ENCODE measurements at regions not wholly inside any gene's neighbourhood (a gene's known extent, or its start where the extent isn't known, plus 50 kb on each side); places are given as distances from the start of the nearest gene placed in this dataset.
"Not testable (repeated sequence)": the region's sequence is repeated elsewhere in the genome, so short reads cannot be mapped to it uniquely, and the experiment has no call there.

GRCh38 chr4:186846426-186846825 is 122.8 kb upstream of the FAT1 start:
- in situ Hi-C loops (cut with MboI; ENCODE audit: low sequenced_read_pairs): no loop called here
- Histone ChIP-seq H3K4me3 (no peak overlapping the region), H3K9me3 (no peaks in the 10 kb centered on the region), H3K36me3 (replicated peaks) (no peaks in the 10 kb centered on the region), H3K4me1 (peaks cover 8% of the 10 kb centered on the region), H3K27me3 (ENCODE audit: low read depth) (no peaks in the 10 kb centered on the region)
- no peak for DNase-seq (ENCODE audit: low spot score in 2 of 2)

- in situ Hi-C loops (cut with MboI; ENCODE audit: low sequenced_read_pairs); H3K36me3 ChIP-seq (replicated peaks); H3K4me3 ChIP-seq; DNase-seq (ENCODE audit: low spot score in 2 of 2); H3K27me3 ChIP-seq (ENCODE audit: low read depth); H3K4me1 ChIP-seq; H3K9me3 ChIP-seq: not testable (repeated sequence)
Observed at GRCh38 chr4:186847429-186848131, 123.9 kb upstream of the FAT1 start.

- no peaks in the 10 kb centered on the region; the same call in 1 of the 2 replicates for H3K36me3 ChIP-seq (replicated peaks)
- in situ Hi-C loops (cut with MboI; ENCODE audit: low sequenced_read_pairs): no loop called here
- DNase-seq (ENCODE audit: low spot score in 2 of 2): no peak
Observed at GRCh38 chr4:186848437-186848836, 124.8 kb upstream of the FAT1 start.

GRCh38 chr4:186851291-186852072 is 127.8 kb upstream of the FAT1 start:
- Histone ChIP-seq H3K4me1 (no peaks in the 10 kb centered on the region), H3K9me3 (no peaks in the 10 kb centered on the region), H3K4me3 (no peak overlapping the region), H3K36me3 (replicated peaks) (no peaks in the 10 kb centered on the region; the same call in 1 of the 2 replicates), H3K27me3 (ENCODE audit: low read depth) (no peaks in the 10 kb centered on the region)
- no peak for DNase-seq (ENCODE audit: low spot score in 2 of 2)
- in situ Hi-C loops (cut with MboI; ENCODE audit: low sequenced_read_pairs): no loop called here

More at GRCh38 chr4:186848437-186848836, 124.8 kb upstream of the FAT1 start:
- Histone ChIP-seq H3K4me3 (no peak overlapping the region), H3K27me3 (ENCODE audit: low read depth) (no peaks in the 10 kb centered on the region), H3K4me1 (peaks cover 8% of the 10 kb centered on the region), H3K9me3 (no peaks in the 10 kb centered on the region)

- no peak for DNase-seq (ENCODE audit: low spot score in 2 of 2)
- Histone ChIP-seq H3K36me3 (replicated peaks) (no peaks in the 10 kb centered on the region; the same call in 1 of the 2 replicates), H3K4me1 (no peaks in the 10 kb centered on the region), H3K9me3 (no peaks in the 10 kb centered on the region), H3K27me3 (ENCODE audit: low read depth) (no peaks in the 10 kb centered on the region), H3K4me3 (no peak overlapping the region)
- in situ Hi-C loops (cut with MboI; ENCODE audit: low sequenced_read_pairs): no loop called here
Observed at GRCh38 chr4:186852073-186852420, 128.4 kb upstream of the FAT1 start.

- no peaks in the 10 kb centered on the region for H3K9me3 ChIP-seq
- no peaks in the 10 kb centered on the region; the same call in 1 of the 2 replicates for H3K36me3 ChIP-seq (replicated peaks)
- no peaks in the 10 kb centered on the region for H3K4me1 ChIP-seq
- no peak for DNase-seq (ENCODE audit: low spot score in 2 of 2)
- H3K27me3 ChIP-seq (ENCODE audit: low read depth): no peaks in the 10 kb centered on the region
- in situ Hi-C loops (cut with MboI; ENCODE audit: low sequenced_read_pairs): no loop called here
- H3K4me3 ChIP-seq: no peak overlapping the region
Observed at GRCh38 chr4:186852964-186853391, 129.3 kb upstream of the FAT1 start.

- DNase-seq (ENCODE audit: low spot score in 2 of 2): no peak
- H3K27me3 ChIP-seq (ENCODE audit: low read depth): no peaks in the 10 kb centered on the region
- no peaks in the 10 kb centered on the region for H3K4me1 ChIP-seq
- no peak overlapping the region for H3K4me3 ChIP-seq
- in situ Hi-C loops (cut with MboI; ENCODE audit: low sequenced_read_pairs): no loop called here
- no peaks in the 10 kb centered on the region for H3K9me3 ChIP-seq
- no peaks in the 10 kb centered on the region; the same call in 1 of the 2 replicates for H3K36me3 ChIP-seq (replicated peaks)
Observed at GRCh38 chr4:186854256-186854655, 130.6 kb upstream of the FAT1 start.

GRCh38 chr4:186855111-186855510 is 131.5 kb upstream of the FAT1 start:
- in situ Hi-C loops (cut with MboI; ENCODE audit: low sequenced_read_pairs): no loop called here
- no peak overlapping the region for H3K4me3 ChIP-seq
- H3K27me3 ChIP-seq (ENCODE audit: low read depth): no peaks in the 10 kb centered on the region
- no peak for DNase-seq (ENCODE audit: low spot score in 2 of 2)
- H3K4me1 ChIP-seq: no peaks in the 10 kb centered on the region
- no peaks in the 10 kb centered on the region for H3K9me3 ChIP-seq
- H3K36me3 ChIP-seq (replicated peaks): no peaks in the 10 kb centered on the region; the same call in 1 of the 2 replicates

- no peak for DNase-seq (ENCODE audit: low spot score in 2 of 2)
- H3K9me3 ChIP-seq: no peaks in the 10 kb centered on the region
- no peak overlapping the region for H3K4me3 ChIP-seq
- in situ Hi-C loops (cut with MboI; ENCODE audit: low sequenced_read_pairs): no loop called here
- no peaks in the 10 kb centered on the region for H3K27me3 ChIP-seq (ENCODE audit: low read depth)
- no peaks in the 10 kb centered on the region for H3K36me3 ChIP-seq (replicated peaks)
- no peaks in the 10 kb centered on the region for H3K4me1 ChIP-seq
Observed at GRCh38 chr4:186857793-186858192, 134.1 kb upstream of the FAT1 start.

GRCh38 chr4:186858355-186858754 is 134.7 kb upstream of the FAT1 start:
- Histone ChIP-seq H3K36me3 (replicated peaks) (no peaks in the 10 kb centered on the region), H3K9me3 (no peaks in the 10 kb centered on the region), H3K4me1 (no peaks in the 10 kb centered on the region), H3K27me3 (ENCODE audit: low read depth) (no peaks in the 10 kb centered on the region), H3K4me3 (no peak overlapping the region)
- in situ Hi-C loops (cut with MboI; ENCODE audit: low sequenced_read_pairs): no loop called here
- no peak for DNase-seq (ENCODE audit: low spot score in 2 of 2)

GRCh38 chr4:186859420-186859819 is 135.8 kb upstream of the FAT1 start:
- DNase-seq (ENCODE audit: low spot score in 2 of 2): no peak
- Histone ChIP-seq H3K27me3 (ENCODE audit: low read depth) (no peaks in the 10 kb centered on the region), H3K4me1 (no peaks in the 10 kb centered on the region), H3K4me3 (no peak overlapping the region), H3K9me3 (no peaks in the 10 kb centered on the region), H3K36me3 (replicated peaks) (no peaks in the 10 kb centered on the region)
- in situ Hi-C loops (cut with MboI; ENCODE audit: low sequenced_read_pairs): no loop called here

- DNase-seq (ENCODE audit: low spot score in 2 of 2): no peak
- H3K36me3 ChIP-seq (replicated peaks): no peaks in the 10 kb centered on the region
- no peaks in the 10 kb centered on the region for H3K9me3 ChIP-seq
- in situ Hi-C loops (cut with MboI; ENCODE audit: low sequenced_read_pairs): no loop called here
- 0 out of 2 replicates have a peak, but pooled peaks cover 2% of the 10 kb centered on the region for H3K27me3 ChIP-seq (ENCODE audit: low read depth)
- no peaks in the 10 kb centered on the region for H3K4me1 ChIP-seq
- H3K4me3 ChIP-seq: no peak overlapping the region
Observed at GRCh38 chr4:186861317-186861716, 137.7 kb upstream of the FAT1 start.

GRCh38 chr4:186871856-186872255 is 148.2 kb upstream of the FAT1 start:
- DNase-seq (ENCODE audit: low spot score in 2 of 2): no peak
- no peak overlapping the region for H3K4me3 ChIP-seq
- H3K36me3 ChIP-seq (replicated peaks): no peaks in the 10 kb centered on the region
- in situ Hi-C loops (cut with MboI; ENCODE audit: low sequenced_read_pairs): no loop called here
- H3K9me3 ChIP-seq: 0 out of 2 replicates have a peak, but pooled peaks cover 4% of the 10 kb centered on the region
- H3K27me3 ChIP-seq (ENCODE audit: low read depth): no peaks in the 10 kb centered on the region
- no peaks in the 10 kb centered on the region for H3K4me1 ChIP-seq

GRCh38 chr4:186873095-186873494 is 149.4 kb upstream of the FAT1 start:
- H3K4me1 ChIP-seq; in situ Hi-C loops (cut with MboI; ENCODE audit: low sequenced_read_pairs); H3K9me3 ChIP-seq; H3K4me3 ChIP-seq; H3K27me3 ChIP-seq (ENCODE audit: low read depth); DNase-seq (ENCODE audit: low spot score in 2 of 2); H3K36me3 ChIP-seq (replicated peaks): not testable (repeated sequence)
